ENCODE measurements at regions not wholly inside any gene's neighbourhood (a gene's known extent, or its start where the extent isn't known, plus 50 kb on each side); places are given as distances from the start of the nearest gene placed in this dataset.

GRCh38 chr6:126811321-126811720 lies 307.1 kb upstream of the RSPO3 start:
- Histone ChIP-seq H3K27me3 (ENCODE audit: insufficient read depth, low read length) (no peaks in the 10 kb centered on the region), H3K4me3 (ENCODE audit: low read length) (no peak overlapping the region), H3K9me3 (ENCODE audit: insufficient read depth, low read depth, low read length) (no peaks in the 10 kb centered on the region), H3K27ac (ENCODE audit: low read depth, low read length) (no peak overlapping the region), H3K36me3 (ENCODE audit: insufficient read depth, low read length) (no peaks in the 10 kb centered on the region), H3K9ac (ENCODE audit: low read depth, low read length) (no peak overlapping the region), H3K4me1 (ENCODE audit: insufficient read depth, low read length) (peaks cover 8% of the 10 kb centered on the region)
- 95% methylated on average over 2 of the region's 3 CpGs for WGBS

DNA sequence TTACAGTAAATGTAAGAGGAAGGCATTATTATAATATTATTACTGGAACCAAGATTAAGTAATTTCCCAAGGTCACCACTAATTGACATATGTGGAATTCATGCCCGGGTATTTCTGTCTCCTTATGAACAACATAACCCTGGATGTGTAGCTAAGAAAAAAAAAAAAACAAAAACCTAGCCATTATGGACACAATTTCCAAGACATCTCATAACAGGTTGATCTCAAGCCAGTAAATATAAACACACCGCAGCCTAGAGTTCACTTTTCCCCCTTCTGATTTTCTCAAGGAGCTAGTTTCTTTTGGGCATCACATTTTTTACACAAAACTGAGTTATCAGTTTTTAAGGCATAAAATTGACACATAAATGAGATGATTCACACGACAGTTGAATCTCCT lies 306.5 kb upstream of the RSPO3 start:
- Histone ChIP-seq H3K27me3 (ENCODE audit: insufficient read depth, low read length) (no peaks in the 10 kb centered on the region), H3K4me1 (ENCODE audit: insufficient read depth, low read length) (peaks cover 8% of the 10 kb centered on the region), H3K36me3 (ENCODE audit: insufficient read depth, low read length) (no peaks in the 10 kb centered on the region), H3K9me3 (ENCODE audit: insufficient read depth, low read depth, low read length) (no peaks in the 10 kb centered on the region), H3K4me3 (ENCODE audit: low read length) (no peak overlapping the region), H3K27ac (ENCODE audit: low read depth, low read length) (no peak overlapping the region), H3K9ac (ENCODE audit: low read depth, low read length) (no peak overlapping the region)
- WGBS: 97% methylated on average over 2 of the region's 3 CpGs

DNA sequence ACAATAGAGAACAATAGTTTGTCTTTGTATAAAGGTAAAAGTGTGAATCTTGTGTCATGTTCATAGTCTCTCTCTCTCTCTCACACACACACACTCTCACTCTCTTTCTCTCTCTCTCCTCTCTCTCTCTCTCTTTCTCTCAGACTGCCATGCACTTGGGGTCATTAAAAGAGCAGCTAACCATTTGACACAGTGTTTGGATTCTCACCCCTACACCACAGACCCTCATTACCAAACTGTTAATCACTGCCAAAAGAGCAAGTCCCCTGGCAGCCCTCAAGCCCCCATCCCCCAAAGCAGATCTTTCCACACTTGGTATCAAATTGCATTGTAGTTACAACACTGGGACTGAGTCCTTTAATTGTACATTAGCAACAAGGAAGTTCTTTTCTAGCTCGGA lies 305.8 kb upstream of the RSPO3 start:
- no peak overlapping the region for H3K4me3 ChIP-seq (ENCODE audit: low read length)
- no peaks in the 10 kb centered on the region for H3K36me3 ChIP-seq (ENCODE audit: insufficient read depth, low read length)
- H3K27ac ChIP-seq (ENCODE audit: low read depth, low read length): no peak overlapping the region
- H3K4me1 ChIP-seq (ENCODE audit: insufficient read depth, low read length): peaks cover 8% of the 10 kb centered on the region
- H3K9me3 ChIP-seq (ENCODE audit: insufficient read depth, low read depth, low read length): no peaks in the 10 kb centered on the region
- WGBS: no CpG with 5 or more reads among the region's 1 CpG
- no peaks in the 10 kb centered on the region for H3K27me3 ChIP-seq (ENCODE audit: insufficient read depth, low read length)
- H3K9ac ChIP-seq (ENCODE audit: low read depth, low read length): no peak overlapping the region

GRCh38 chr6:126820634-126821033 lies 297.8 kb upstream of the RSPO3 start:
- WGBS: 93% methylated on average over 3 of the region's 3 CpGs
- Histone ChIP-seq H3K9ac (ENCODE audit: low read depth, low read length) (no peak overlapping the region), H3K4me1 (ENCODE audit: insufficient read depth, low read length) (peaks cover 15% of the 10 kb centered on the region; the same call in 1 of the 2 replicates), H3K27me3 (ENCODE audit: insufficient read depth, low read length) (no peaks in the 10 kb centered on the region), H3K9me3 (ENCODE audit: insufficient read depth, low read depth, low read length) (no peaks in the 10 kb centered on the region), H3K27ac (ENCODE audit: low read depth, low read length) (no peak overlapping the region), H3K36me3 (ENCODE audit: insufficient read depth, low read length) (no peaks in the 10 kb centered on the region), H3K4me3 (ENCODE audit: low read length) (no peak overlapping the region)

DNA sequence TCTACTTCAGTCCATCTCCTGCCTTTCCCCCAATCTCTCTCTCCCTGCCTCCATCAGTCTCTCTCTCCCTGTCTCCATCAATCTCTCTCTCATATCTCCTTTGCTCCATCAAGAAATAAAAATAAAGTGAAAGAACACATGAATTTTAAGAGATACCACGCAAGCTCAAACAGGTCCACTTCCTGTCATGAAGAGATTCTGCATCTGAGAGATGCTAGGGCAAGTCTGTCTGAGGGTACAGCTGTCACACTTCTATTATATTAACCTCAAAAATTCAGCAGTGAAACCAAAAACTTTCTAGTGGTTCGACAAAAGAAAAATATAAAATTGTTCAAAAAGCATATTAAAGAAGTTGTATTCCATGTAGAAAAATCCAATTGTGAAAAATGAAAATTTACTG lies 296.8 kb upstream of the RSPO3 start:
- WGBS: 100% methylated on average over 1 of the region's 2 CpGs
- Histone ChIP-seq H3K4me1 (ENCODE audit: insufficient read depth, low read length) (peaks cover 15% of the 10 kb centered on the region; the same call in 1 of the 2 replicates), H3K36me3 (ENCODE audit: insufficient read depth, low read length) (no peaks in the 10 kb centered on the region), H3K9me3 (ENCODE audit: insufficient read depth, low read depth, low read length) (no peaks in the 10 kb centered on the region), H3K9ac (ENCODE audit: low read depth, low read length) (no peak overlapping the region), H3K4me3 (ENCODE audit: low read length) (no peak overlapping the region), H3K27me3 (ENCODE audit: insufficient read depth, low read length) (no peaks in the 10 kb centered on the region), H3K27ac (ENCODE audit: low read depth, low read length) (no peak overlapping the region)

GRCh38 chr6:126824226-126824625 lies 294.2 kb upstream of the RSPO3 start:
- H3K4me1 ChIP-seq (ENCODE audit: insufficient read depth, low read length): peaks cover 15% of the 10 kb centered on the region; the same call in 1 of the 2 replicates
- H3K4me3 ChIP-seq (ENCODE audit: low read length): no peak overlapping the region
- H3K27ac ChIP-seq (ENCODE audit: low read depth, low read length): no peak overlapping the region; the same call in 1 of the 2 replicates
- H3K9me3 ChIP-seq (ENCODE audit: insufficient read depth, low read depth, low read length): no peaks in the 10 kb centered on the region
- no peak overlapping the region for H3K9ac ChIP-seq (ENCODE audit: low read depth, low read length)
- no peaks in the 10 kb centered on the region for H3K27me3 ChIP-seq (ENCODE audit: insufficient read depth, low read length)
- WGBS: 100% methylated on average over 1 of the region's 2 CpGs
- no peaks in the 10 kb centered on the region for H3K36me3 ChIP-seq (ENCODE audit: insufficient read depth, low read length)

- Histone ChIP-seq H3K36me3 (ENCODE audit: insufficient read depth, low read length) (no peaks in the 10 kb centered on the region), H3K9ac (ENCODE audit: low read depth, low read length) (no peak overlapping the region), H3K4me3 (ENCODE audit: low read length) (no peak overlapping the region), H3K27ac (ENCODE audit: low read depth, low read length) (no peak overlapping the region; the same call in 1 of the 2 replicates), H3K27me3 (ENCODE audit: insufficient read depth, low read length) (no peaks in the 10 kb centered on the region), H3K4me1 (ENCODE audit: insufficient read depth, low read length) (peaks cover 15% of the 10 kb centered on the region; the same call in 1 of the 2 replicates), H3K9me3 (ENCODE audit: insufficient read depth, low read depth, low read length) (no peaks in the 10 kb centered on the region)
- 79% methylated on average over 2 of the region's 2 CpGs for WGBS
Measured at GRCh38 chr6:126824815-126825214, 293.7 kb upstream of the RSPO3 start.

DNA sequence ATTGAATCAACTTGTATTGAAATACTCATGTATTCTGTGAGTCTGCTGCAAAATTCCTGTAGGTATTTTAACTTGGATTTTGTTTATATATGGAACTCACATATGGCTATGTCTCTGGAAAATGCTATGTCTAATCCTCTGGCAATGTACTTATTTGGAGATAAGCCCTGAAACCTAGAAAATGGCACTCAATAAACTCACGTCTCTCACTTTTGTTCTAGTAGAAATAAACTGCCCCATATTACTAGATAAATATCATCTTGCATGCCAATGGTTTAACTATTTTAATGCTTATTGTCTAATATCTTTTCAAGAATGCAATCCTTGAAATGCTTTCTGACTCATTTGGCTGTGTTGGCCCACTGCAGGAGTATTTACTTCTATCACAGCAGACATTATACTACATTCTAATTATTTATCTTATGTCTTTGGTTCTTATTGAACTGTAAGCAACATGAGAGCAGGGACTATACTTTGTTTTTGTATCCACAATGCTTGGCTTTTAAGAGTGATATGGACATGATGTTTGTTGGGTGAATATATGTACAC lies 292.2 kb upstream of the RSPO3 start:
- 93% methylated on average over 1 of the region's 1 CpG for WGBS
- Histone ChIP-seq H3K4me1 (ENCODE audit: insufficient read depth, low read length) (peaks cover 15% of the 10 kb centered on the region; the same call in 1 of the 2 replicates), H3K27ac (ENCODE audit: low read depth, low read length) (no peak overlapping the region), H3K9me3 (ENCODE audit: insufficient read depth, low read depth, low read length) (no peaks in the 10 kb centered on the region), H3K36me3 (ENCODE audit: insufficient read depth, low read length) (no peaks in the 10 kb centered on the region), H3K4me3 (ENCODE audit: low read length) (no peak overlapping the region), H3K9ac (ENCODE audit: low read depth, low read length) (no peak overlapping the region), H3K27me3 (ENCODE audit: insufficient read depth, low read length) (no peaks in the 10 kb centered on the region)

GRCh38 chr6:126831461-126831860 lies 287.0 kb upstream of the RSPO3 start:
- Histone ChIP-seq H3K4me3 (ENCODE audit: low read length) (no peak overlapping the region), H3K9me3 (ENCODE audit: insufficient read depth, low read depth, low read length) (no peaks in the 10 kb centered on the region), H3K4me1 (ENCODE audit: insufficient read depth, low read length) (no peaks in the 10 kb centered on the region), H3K27ac (ENCODE audit: low read depth, low read length) (no peak overlapping the region), H3K9ac (ENCODE audit: low read depth, low read length) (no peak overlapping the region), H3K36me3 (ENCODE audit: insufficient read depth, low read length) (no peaks in the 10 kb centered on the region), H3K27me3 (ENCODE audit: insufficient read depth, low read length) (no peaks in the 10 kb centered on the region)
- 80% methylated on average over 4 of the region's 5 CpGs for WGBS

DNA sequence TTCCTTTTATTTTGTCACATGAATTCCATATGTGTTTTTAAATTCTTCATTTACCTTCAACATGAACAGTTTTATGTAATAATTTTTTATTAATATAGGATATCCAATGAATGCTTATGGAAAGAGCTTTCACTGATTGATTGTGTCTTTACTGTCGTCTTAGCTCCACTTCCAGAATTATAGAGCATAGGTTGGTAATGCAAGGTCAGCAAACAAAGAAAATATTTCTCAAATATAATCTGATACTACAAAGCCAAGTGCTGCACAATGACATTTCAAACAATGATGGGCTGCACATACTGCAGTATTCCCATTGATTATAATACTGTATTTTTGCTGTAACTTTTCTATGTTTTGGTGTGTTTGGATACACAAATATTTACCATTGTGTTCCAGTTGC lies 275.7 kb upstream of the RSPO3 start:
- no CpG with 5 or more reads among the region's 1 CpG for WGBS
- H3K4me1 ChIP-seq (ENCODE audit: insufficient read depth, low read length): no peaks in the 10 kb centered on the region
- no peak overlapping the region for H3K4me3 ChIP-seq (ENCODE audit: low read length)
- no peaks in the 10 kb centered on the region for H3K36me3 ChIP-seq (ENCODE audit: insufficient read depth, low read length)
- no peak overlapping the region for H3K9ac ChIP-seq (ENCODE audit: low read depth, low read length)
- H3K9me3 ChIP-seq (ENCODE audit: insufficient read depth, low read depth, low read length): no peaks in the 10 kb centered on the region
- H3K27ac ChIP-seq (ENCODE audit: low read depth, low read length): no peak overlapping the region
- H3K27me3 ChIP-seq (ENCODE audit: insufficient read depth, low read length): no peaks in the 10 kb centered on the region

DNA sequence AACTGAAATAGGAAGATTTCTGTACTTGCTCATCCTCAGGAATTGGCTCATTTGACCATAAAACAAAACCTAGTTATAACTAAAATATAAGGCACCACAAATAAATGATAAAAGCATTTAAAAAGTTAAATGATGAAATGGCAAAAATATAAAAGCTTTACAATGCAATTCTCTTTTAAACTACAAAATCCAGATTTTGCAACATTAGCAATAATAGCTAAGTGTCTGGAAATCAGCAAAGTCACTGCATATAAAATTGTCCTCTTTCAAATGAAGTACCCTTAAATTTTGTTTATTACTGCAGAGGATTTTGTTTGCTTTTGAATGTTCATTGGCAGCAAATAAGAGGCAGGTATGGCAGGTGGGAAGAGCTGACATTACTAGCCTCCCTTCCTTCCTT lies 270.4 kb upstream of the RSPO3 start:
- H3K9me3 ChIP-seq (ENCODE audit: insufficient read depth, low read depth, low read length): no peaks in the 10 kb centered on the region
- no peak overlapping the region for H3K4me3 ChIP-seq (ENCODE audit: low read length)
- no peak overlapping the region for H3K27ac ChIP-seq (ENCODE audit: low read depth, low read length)
- no peaks in the 10 kb centered on the region for H3K36me3 ChIP-seq (ENCODE audit: insufficient read depth, low read length)
- no peaks in the 10 kb centered on the region for H3K27me3 ChIP-seq (ENCODE audit: insufficient read depth, low read length)
- no peak overlapping the region for H3K9ac ChIP-seq (ENCODE audit: low read depth, low read length)
- no peaks in the 10 kb centered on the region for H3K4me1 ChIP-seq (ENCODE audit: insufficient read depth, low read length)

GRCh38 chr6:126867641-126868040 lies 250.8 kb upstream of the RSPO3 start:
- Histone ChIP-seq H3K9ac (ENCODE audit: low read depth, low read length) (no peak overlapping the region), H3K4me1 (ENCODE audit: insufficient read depth, low read length) (no peaks in the 10 kb centered on the region), H3K27ac (ENCODE audit: low read depth, low read length) (no peak overlapping the region), H3K36me3 (ENCODE audit: insufficient read depth, low read length) (no peaks in the 10 kb centered on the region), H3K27me3 (ENCODE audit: insufficient read depth, low read length) (no peaks in the 10 kb centered on the region), H3K4me3 (ENCODE audit: low read length) (no peak overlapping the region), H3K9me3 (ENCODE audit: insufficient read depth, low read depth, low read length) (no peaks in the 10 kb centered on the region)
- WGBS: 100% methylated on average over 3 of the region's 3 CpGs

All from HUES64 (cell line).